RWPE1 (cell line): ENCODE measurements at regions not wholly inside any gene's neighbourhood (a gene's known extent, or its start where the extent isn't known, plus 50 kb on each side); places are given as distances from the start of the nearest gene placed in this dataset.
A peak's percentile ranks its signal among the peaks of the same experiment; 100 is the strongest.

ENCODE experiments used
- CTCF ChIA-PET: fragments of 350-600 bp; sonication (Branson Sonifier 250); formaldehyde crosslinking; extraction: SDS; loops from one replicate; lab custom pipeline; 2021; lab: Yijun Ruan, JAX
- POLR2A ChIA-PET: fragments of 400-600 bp; formaldehyde crosslinking; extraction: SDS; loops from one replicate; lab custom pipeline; 2020; ENCODE audit warnings: antibody characterized with exemption; ENCODE audit not compliant: low non-redundant PET; lab: Yijun Ruan, JAX
- DNase-seq: peaks from one replicate; pipeline ENCODE4 v3.0.0; 2012; ENCODE audit warnings: low spot score
- H3K27ac ChIP-seq: fragments of 450-650 bp; 2 replicates; pipeline ENCODE4 v1.5.1; 2017
- TF ChIP-seq, protein P1 (sequence below): fragments of 450-650 bp; conservative IDR thresholded peaks from 2 replicates; pipeline ENCODE4 v1.5.1; 2017; ENCODE audit warnings: low read depth, mild to moderate bottlenecking

GRCh38 chr4:182018691-182019090 lies 224.5 kb upstream of the TENM3 start:
- CTCF ChIA-PET, result interaction anchor here (0.7 to 0.8 kb wide), 2 partner anchors 30 to 193 kb away, joined by 3 read pairs; no protein-coding TSS in a partner anchor
- no peak overlapping the region for H3K27ac ChIP-seq

GRCh38 chr4:182019148-182019652 lies 224.0 kb upstream of the TENM3 start:
- TF ChIP-seq, protein P1, sequence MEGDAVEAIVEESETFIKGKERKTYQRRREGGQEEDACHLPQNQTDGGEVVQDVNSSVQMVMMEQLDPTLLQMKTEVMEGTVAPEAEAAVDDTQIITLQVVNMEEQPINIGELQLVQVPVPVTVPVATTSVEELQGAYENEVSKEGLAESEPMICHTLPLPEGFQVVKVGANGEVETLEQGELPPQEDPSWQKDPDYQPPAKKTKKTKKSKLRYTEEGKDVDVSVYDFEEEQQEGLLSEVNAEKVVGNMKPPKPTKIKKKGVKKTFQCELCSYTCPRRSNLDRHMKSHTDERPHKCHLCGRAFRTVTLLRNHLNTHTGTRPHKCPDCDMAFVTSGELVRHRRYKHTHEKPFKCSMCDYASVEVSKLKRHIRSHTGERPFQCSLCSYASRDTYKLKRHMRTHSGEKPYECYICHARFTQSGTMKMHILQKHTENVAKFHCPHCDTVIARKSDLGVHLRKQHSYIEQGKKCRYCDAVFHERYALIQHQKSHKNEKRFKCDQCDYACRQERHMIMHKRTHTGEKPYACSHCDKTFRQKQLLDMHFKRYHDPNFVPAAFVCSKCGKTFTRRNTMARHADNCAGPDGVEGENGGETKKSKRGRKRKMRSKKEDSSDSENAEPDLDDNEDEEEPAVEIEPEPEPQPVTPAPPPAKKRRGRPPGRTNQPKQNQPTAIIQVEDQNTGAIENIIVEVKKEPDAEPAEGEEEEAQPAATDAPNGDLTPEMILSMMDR, result no peak
- ChIA-PET CTCF (no interaction called here), POLR2A (no interaction called here)
- no peak overlapping the region for H3K27ac ChIP-seq
- no peak for DNase-seq

More at GRCh38 chr4:182018691-182019090, 224.5 kb upstream of the TENM3 start:
- TF ChIP-seq, protein P1, result no peak
- POLR2A ChIA-PET, result no interaction called here
- no peak for DNase-seq

- H3K27ac ChIP-seq, result no peak overlapping the region
- no peak for DNase-seq
- CTCF ChIA-PET, result interaction anchor here (0.6 kb wide), 1 partner anchor 19 kb away, joined by 3 read pairs; no protein-coding TSS in a partner anchor
- TF ChIP-seq, protein P1, result no peak
- POLR2A ChIA-PET, result no interaction called here
Observed at GRCh38 chr4:182022909-182023308, 220.3 kb upstream of the TENM3 start.

DNA sequence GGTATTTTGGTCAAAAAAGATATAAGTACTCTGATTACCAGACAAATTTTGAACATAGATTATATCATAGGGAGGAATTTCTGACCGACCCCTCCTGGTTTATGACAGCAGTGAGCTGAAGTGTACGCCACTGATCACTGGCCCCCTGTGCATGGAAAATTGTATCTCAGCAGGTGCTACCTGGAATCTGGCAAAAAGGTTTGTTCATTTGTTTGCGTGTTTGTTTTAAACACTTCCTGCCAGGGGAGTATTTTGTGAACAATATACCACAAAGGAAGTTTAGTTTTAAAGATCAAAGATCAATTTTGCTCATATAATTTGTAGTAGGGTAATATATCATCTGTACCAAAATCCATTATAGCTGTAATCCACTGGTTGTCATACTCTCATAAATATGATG lies 219.7 kb upstream of the TENM3 start:
- TF ChIP-seq, protein P1, result no peak
- H3K27ac ChIP-seq, result no peak overlapping the region
- ChIA-PET CTCF (interaction anchor here (0.6 kb wide), 1 partner anchor 20 kb away, joined by 3 read pairs; no protein-coding TSS in a partner anchor), POLR2A (no interaction called here)
- no peak for DNase-seq

GRCh38 chr4:182042945-182043344 lies 200.3 kb upstream of the TENM3 start:
- POLR2A ChIA-PET, result no interaction called here
- peak; percentile 14 for DNase-seq
- CTCF ChIA-PET, result interaction anchor here (0.7 kb wide), 1 partner anchor 27 kb away, joined by 7 read pairs; no protein-coding TSS in a partner anchor
- TF ChIP-seq, protein P1, result no peak
- H3K27ac ChIP-seq, result no peak overlapping the region

DNA sequence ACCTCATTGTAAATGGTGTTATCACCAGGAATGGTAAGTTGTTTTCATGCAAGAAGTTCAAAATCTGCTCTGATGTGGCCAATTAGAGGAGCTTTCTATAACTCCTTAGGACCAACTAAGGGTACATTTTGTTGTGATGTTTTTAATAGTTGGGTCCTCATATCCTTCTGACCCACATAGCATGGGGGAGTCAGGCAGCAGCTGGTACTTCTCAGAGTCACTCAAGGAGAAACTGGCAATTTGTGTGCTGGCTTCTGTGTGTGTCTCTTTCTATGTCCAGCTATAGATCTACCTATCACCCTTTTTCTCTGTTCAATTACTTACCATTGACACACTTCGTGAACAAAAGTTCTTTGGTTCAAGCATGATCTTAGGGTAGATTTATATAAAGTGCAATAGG lies 194.3 kb upstream of the TENM3 start:
- TF ChIP-seq, protein P1, result no peak
- CTCF ChIA-PET, result interaction anchor here (1.0 kb wide), 1 partner anchor 31 kb away, joined by 3 read pairs; no protein-coding TSS in a partner anchor
- H3K27ac ChIP-seq, result no peak overlapping the region
- POLR2A ChIA-PET, result no interaction called here
- no peak for DNase-seq
